Hematopoietic multipotent progenitor cell (in vitro differentiated cells): ENCODE measurements at regions not wholly inside any gene's neighbourhood (a gene's known extent, or its start where the extent isn't known, plus 50 kb on each side); places are given as distances from the start of the nearest gene placed in this dataset.
"Not testable (repeated sequence)": the region's sequence is repeated elsewhere in the genome, so short reads cannot be mapped to it uniquely, and the experiment has no call there.

Experiments used
- DNase-seq, 3 donors: peaks; one replicate each; pipeline ENCODE4 v3.0.0-alpha.2; 2011 to 2015; ENCODE audit warnings: low read depth in 2 of 3, low spot score in 2 of 3

- DNase-seq: no peak
These were observed 443.2 kb upstream of the TBL1XR1 start for GRCh38 chr3:177640319-177640965.

- DNase-seq: no peak
These were observed 443.9 kb upstream of the TBL1XR1 start for GRCh38 chr3:177641206-177641605.

- DNase-seq: no peak
These were observed 444.9 kb upstream of the TBL1XR1 start for GRCh38 chr3:177642042-177642803.

GRCh38 chr3:177642804-177643125, 445.5 kb upstream of the TBL1XR1 start:
- no peak for DNase-seq

- DNase-seq: peak in 2 of 3 donors; percentile 35 to 74
These were observed 449.5 kb upstream of the TBL1XR1 start for GRCh38 chr3:177646749-177647148.

- DNase-seq: peak in 1 of 3 donors; percentile 34
These were observed 450.1 kb upstream of the TBL1XR1 start for GRCh38 chr3:177647341-177647740.

- DNase-seq: no peak
These were observed 450.6 kb upstream of the TBL1XR1 start for GRCh38 chr3:177647876-177648275.

GRCh38 chr3:177652556-177653291, 455.4 kb upstream of the TBL1XR1 start:
- no peak for DNase-seq

- no peak for DNase-seq
These were observed 460.0 kb upstream of the TBL1XR1 start for GRCh38 chr3:177657243-177657642.

GRCh38 chr3:177658354-177658753, 461.1 kb upstream of the TBL1XR1 start:
- DNase-seq: no peak

- not testable (repeated sequence) for DNase-seq
These were observed 467.3 kb upstream of the TBL1XR1 start for GRCh38 chr3:177664380-177665103.

GRCh38 chr3:177665122-177665808, 468.0 kb upstream of the TBL1XR1 start:
- DNase-seq: no peak

GRCh38 chr3:177672252-177672911, 475.1 kb upstream of the TBL1XR1 start:
- DNase-seq: no peak

- peak in 2 of 3 donors; percentile 60 to 77 for DNase-seq
These were observed 476.0 kb upstream of the TBL1XR1 start for GRCh38 chr3:177673112-177673914.

GRCh38 chr3:177674186-177674585, 476.9 kb upstream of the TBL1XR1 start:
- no peak for DNase-seq

- DNase-seq: no peak
These were observed 478.9 kb upstream of the TBL1XR1 start for GRCh38 chr3:177676148-177676547.

GRCh38 chr3:177676947-177677587, 479.8 kb upstream of the TBL1XR1 start:
- no peak for DNase-seq
